Mucosa of descending colon (tissue), 3 donors: ENCODE measurements at regions not wholly inside any gene's neighbourhood (a gene's known extent, or its start where the extent isn't known, plus 50 kb on each side); places are given as distances from the start of the nearest gene placed in this dataset.
A peak's percentile ranks its signal among the peaks of the same experiment; 100 is the strongest.

ENCODE experiments used
- ATAC-seq: fragments of 200-7000 bp; cut with Tn5 transposase; one replicate; pipeline ENCODE4 v1.9.1; 2020; ENCODE audit warnings: mild to moderate bottlenecking, moderate library complexity
- DNase-seq, 3 donors: peaks; one replicate each; pipeline ENCODE4 v3.0.0-alpha.2; 2020
- H3K36me3 ChIP-seq: fragments of 200-600 bp; one replicate; pipeline ENCODE4 v1.8.0; 2021; ENCODE audit warnings: low read depth, mild to moderate bottlenecking
- H3K4me1 ChIP-seq: fragments of 200-600 bp; one replicate; pipeline ENCODE4 v1.8.0; 2021; ENCODE audit warnings: low read depth, mild to moderate bottlenecking
- H3K4me3 ChIP-seq: fragments of 200-600 bp; one replicate; pipeline ENCODE4 v1.8.0; 2021; ENCODE audit warnings: mild to moderate bottlenecking
- H3K9me3 ChIP-seq: fragments of 200-600 bp; one replicate; pipeline ENCODE4 v1.8.0; 2021; ENCODE audit warnings: mild to moderate bottlenecking
- CTCF ChIP-seq: fragments of 200-600 bp; IDR thresholded peaks from one replicate; pipeline ENCODE4 v1.8.0; 2022; ENCODE audit warnings: antibody characterized with exemption, mild to moderate bottlenecking
- intact Hi-C, 2 donors: fragments of 100-400 bp; cut with DNase I in 1 of 2; cut with micrococcal nuclease in 1 of 2; formaldehyde crosslinking; loops; one replicate each; pipeline versions ENCODE4 v1.11.0 to v1.11.1; 2022; cut with DNase I, micrococcal nuclease
- donor health status: DM: no; HTN: no; CAD: no; lungs with moderate emphysema.
- donor health status: DM: no; HTN: no; CAD: no.
- donor health status: DM: no; HTN: yes; CAD: no.

- no peaks in the 10 kb centered on the region for H3K9me3 ChIP-seq
- H3K4me1 ChIP-seq, result no peaks in the 10 kb centered on the region
- intact Hi-C loops, result no loop called here
- ATAC-seq (no peak), DNase-seq (no peak)
- TF ChIP-seq CTCF, result no peak
- no peak overlapping the region for H3K4me3 ChIP-seq
- H3K36me3 ChIP-seq, result no peaks in the 10 kb centered on the region
Measured at GRCh38 chr22:48841881-48842582, 985.6 kb downstream of the BRD1 start.

- ATAC-seq, result no peak
- intact Hi-C loops, result no loop called here
- H3K36me3 ChIP-seq, result no peaks in the 10 kb centered on the region
Measured at GRCh38 chr22:48840112-48840949, 987.3 kb downstream of the BRD1 start.

GRCh38 chr22:48838846-48839730 is 988.6 kb downstream of the BRD1 start:
- DNase-seq (peak in 1 of 3 donors; percentile 29), ATAC-seq (no peak)
- H3K36me3 ChIP-seq, result no peaks in the 10 kb centered on the region
- intact Hi-C loops, result no loop called here
- TF ChIP-seq CTCF, result no peak
- H3K9me3 ChIP-seq, result no peaks in the 10 kb centered on the region
- no peaks in the 10 kb centered on the region for H3K4me1 ChIP-seq
- H3K4me3 ChIP-seq, result no peak overlapping the region

More at GRCh38 chr22:48840112-48840949, 987.3 kb downstream of the BRD1 start:
- peak in 1 of 3 donors; percentile 18 for DNase-seq
- TF ChIP-seq CTCF, result no peak
- Histone ChIP-seq H3K4me3 (no peak overlapping the region), H3K9me3 (no peaks in the 10 kb centered on the region), H3K4me1 (no peaks in the 10 kb centered on the region)

GRCh38 chr22:48838376-48838775 is 989.3 kb downstream of the BRD1 start:
- H3K36me3 ChIP-seq, result no peaks in the 10 kb centered on the region
- TF ChIP-seq CTCF, result no peak
- H3K9me3 ChIP-seq, result no peaks in the 10 kb centered on the region
- peak in 1 of 3 donors; percentile 21 for DNase-seq
- H3K4me1 ChIP-seq, result no peaks in the 10 kb centered on the region
- ATAC-seq, result no peak
- intact Hi-C loops, result no loop called here
- no peak overlapping the region for H3K4me3 ChIP-seq

- H3K36me3 ChIP-seq, result no peaks in the 10 kb centered on the region
- no peaks in the 10 kb centered on the region for H3K9me3 ChIP-seq
- no peak for TF ChIP-seq CTCF
- H3K4me1 ChIP-seq, result no peaks in the 10 kb centered on the region
- no peak for ATAC-seq
- H3K4me3 ChIP-seq, result no peak overlapping the region
- no peak for DNase-seq
- intact Hi-C loops, result no loop called here
Measured at GRCh38 chr22:48837341-48837935, 990.2 kb downstream of the BRD1 start.
